IMR-90 (cell line): ENCODE measurements at regions not wholly inside any gene's neighbourhood (a gene's known extent, or its start where the extent isn't known, plus 50 kb on each side); places are given as distances from the start of the nearest gene placed in this dataset.

ENCODE experiments used
- ATAC-seq: fragments of 200-7000 bp; cut with Tn5 transposase; 2 replicates; pipeline ENCODE4 v1.9.1; 2020; ENCODE audit warnings: low read depth, mild to moderate bottlenecking, moderate library complexity
- BruUV-seq: library from RNA; stranded (reverse); fragments of 400-500 nt; replicated peaks from 2 replicates; lab custom pipeline; 2021; lab: Mats Ljungman, UMichigan
- CTCF ChIA-PET: fragments of 300-600 bp; formaldehyde crosslinking; extraction: SDS; loops from one replicate; lab custom pipeline; 2021; ENCODE audit warnings: antibody characterized with exemption; lab: Yijun Ruan, JAX
- POLR2A ChIA-PET: fragments of 300-600 bp; sonication (Branson Sonifier 250); formaldehyde crosslinking; loops from one replicate; lab custom pipeline; 2022; ENCODE audit warnings: antibody characterized with exemption; ENCODE audit not compliant: unreplicated experiment; lab: Charles Lee
- DNase-seq: peaks from one replicate; pipeline ENCODE4 v3.0.0; 2013
- H2AFZ ChIP-seq: replicated peaks from 2 replicates; pipeline ENCODE3; 2013; ENCODE audit warnings: low read length, mild to moderate bottlenecking; ENCODE audit not compliant: poor library complexity
- H2AK5ac ChIP-seq: 2 replicates; pipeline ENCODE4 v1.6.1; 2013; ENCODE audit warnings: low read depth, low read length, inconsistent platforms
- H2AK9ac ChIP-seq: replicated peaks from 2 replicates; pipeline ENCODE3; 2013; ENCODE audit warnings: mild to moderate bottlenecking, low read depth, low read length, moderate library complexity; ENCODE audit not compliant: poor library complexity
- H2BK120ac ChIP-seq: 2 replicates; pipeline ENCODE4 v1.6.1; 2013; ENCODE audit warnings: low read depth, low read length, inconsistent platforms
- H2BK15ac ChIP-seq: 3 replicates; pipeline ENCODE4 v1.6.1; 2013; ENCODE audit warnings: low read depth, low read length, inconsistent platforms
- H2BK20ac ChIP-seq: 2 replicates; pipeline ENCODE4 v1.6.1; 2013; ENCODE audit warnings: low read depth, mild to moderate bottlenecking, inconsistent platforms, low read length, moderate library complexity
- H2BK5ac ChIP-seq: 2 replicates; pipeline ENCODE4 v1.6.1; 2013; ENCODE audit warnings: mild to moderate bottlenecking, low read depth, low read length, inconsistent platforms; ENCODE audit not compliant: poor library complexity, severe bottlenecking
- H3K14ac ChIP-seq: replicated peaks from 2 replicates; pipeline ENCODE4 v1.6.1; 2013; ENCODE audit warnings: low read depth, low read length, inconsistent platforms
- H3K18ac ChIP-seq: 2 replicates; pipeline ENCODE4 v1.6.1; 2013; ENCODE audit warnings: low read depth, low read length, control low read depth
- H3K23ac ChIP-seq: 2 replicates; pipeline ENCODE4 v1.6.1; 2013; ENCODE audit warnings: low read depth, low read length, inconsistent platforms
- H3K27ac ChIP-seq: 2 replicates; pipeline ENCODE4 v1.5.1; 2013; ENCODE audit warnings: mild to moderate bottlenecking, control low read depth, low read length; ENCODE audit not compliant: insufficient read depth
- H3K27me3 ChIP-seq: 2 replicates; pipeline ENCODE4 v1.6.1; 2013; ENCODE audit warnings: low read length; ENCODE audit not compliant: control insufficient read depth, insufficient read depth
- H3K36me3 ChIP-seq: 2 replicates; pipeline ENCODE4 v1.6.1; 2013; ENCODE audit warnings: low read length, mixed read lengths; ENCODE audit not compliant: control insufficient read depth, insufficient read depth
- H3K4ac ChIP-seq: 2 replicates; pipeline ENCODE4 v1.6.1; 2013; ENCODE audit warnings: low read depth, low read length, inconsistent platforms
- H3K4me1 ChIP-seq: 2 replicates; pipeline ENCODE4 v1.6.1; 2013; ENCODE audit warnings: low read length, mixed read lengths; ENCODE audit not compliant: control insufficient read depth, insufficient read depth
- H3K4me2 ChIP-seq: 2 replicates; pipeline ENCODE4 v1.6.1; 2013; ENCODE audit warnings: low read depth, mild to moderate bottlenecking, control low read depth, low read length, moderate library complexity
- H3K4me3 ChIP-seq: 2 replicates; pipeline ENCODE4 v1.5.1; 2013; ENCODE audit warnings: low read depth, mild to moderate bottlenecking, control low read depth, low read length, moderate library complexity; ENCODE audit not compliant: insufficient read depth
- H3K56ac ChIP-seq: 2 replicates; pipeline ENCODE4 v1.6.1; 2013; ENCODE audit warnings: low read length, inconsistent platforms; ENCODE audit not compliant: insufficient read depth; ENCODE audit errors: extremely low read depth
- H3K79me1 ChIP-seq, 2 experiments: 2 replicates each; pipeline ENCODE4 v1.6.1; 2013; ENCODE audit warnings: low read length in 2 of 2, inconsistent platforms in 1 of 2, low read depth in 1 of 2
- H3K9ac ChIP-seq: 2 replicates; pipeline ENCODE4 v1.6.1; 2013; ENCODE audit warnings: low read depth, low read length, control low read depth
- H3K9me1 ChIP-seq: 2 replicates; pipeline ENCODE4 v1.6.1; 2013; ENCODE audit warnings: low read length, inconsistent platforms; ENCODE audit not compliant: insufficient read depth
- H3K9me3 ChIP-seq: 2 replicates; pipeline ENCODE4 v1.6.1; 2013; ENCODE audit warnings: low read length; ENCODE audit not compliant: control insufficient read depth, insufficient read depth
- H4K20me1 ChIP-seq: 2 replicates; pipeline ENCODE4 v1.6.1; 2013; ENCODE audit warnings: low read length, inconsistent platforms; ENCODE audit not compliant: insufficient read depth
- H4K5ac ChIP-seq: 2 replicates; pipeline ENCODE4 v1.6.1; 2013; ENCODE audit warnings: mild to moderate bottlenecking, low read depth, low read length, control low read depth
- H4K8ac ChIP-seq, 2 experiments: 2 replicates each; pipeline ENCODE4 v1.6.1; 2013; ENCODE audit warnings: low read depth in 2 of 2, low read length in 2 of 2, control low read depth in 1 of 2, inconsistent platforms in 1 of 2
- H4K91ac ChIP-seq: 2 replicates; pipeline ENCODE4 v1.6.1; 2013; ENCODE audit warnings: low read depth, low read length, inconsistent platforms; ENCODE audit not compliant: insufficient read depth
- BHLHE40 ChIP-seq: fragments of 150-350 bp; IDR thresholded peaks from 2 replicates; pipeline ENCODE4 v1.6.1; 2016; ENCODE audit warnings: mild to moderate bottlenecking, low read depth, low read length
- CEBPB ChIP-seq: IDR thresholded peaks from 2 replicates; pipeline ENCODE4 v1.6.1; 2012; ENCODE audit warnings: low read depth, low read length, improper control_type of control experiment
- CHD1 ChIP-seq: IDR thresholded peaks from 2 replicates; pipeline ENCODE4 v1.6.1; 2012; ENCODE audit warnings: low read depth, low read length, improper control_type of control experiment
- ELK1 ChIP-seq: fragments of 150-350 bp; IDR thresholded peaks from 2 replicates; pipeline ENCODE4 v1.6.1; 2016; ENCODE audit warnings: low read depth, mild to moderate bottlenecking, low read length, moderate library complexity, borderline replicate concordance
- FOS ChIP-seq: fragments of 150-350 bp; IDR thresholded peaks from 2 replicates; pipeline ENCODE4 v1.6.1; 2016; ENCODE audit warnings: low read depth, low read length
- MAFK ChIP-seq: IDR thresholded peaks from 2 replicates; pipeline ENCODE4 v1.6.1; 2012; ENCODE audit warnings: low read depth, low read length, improper control_type of control experiment
- MAZ ChIP-seq: IDR thresholded peaks from 2 replicates; pipeline ENCODE4 v1.6.1; 2012; ENCODE audit warnings: low read depth, mild to moderate bottlenecking, low read length, improper control_type of control experiment, moderate library complexity, borderline replicate concordance
- MXI1 ChIP-seq: IDR thresholded peaks from 2 replicates; pipeline ENCODE4 v1.6.1; 2012; ENCODE audit warnings: low read depth, mild to moderate bottlenecking, low read length, moderate library complexity, borderline replicate concordance
- NFE2L2 ChIP-seq: fragments of 150-350 bp; IDR thresholded peaks from 2 replicates; pipeline ENCODE4 v1.6.1; 2016; ENCODE audit warnings: low read depth, mild to moderate bottlenecking, low read length
- POLR2A ChIP-seq: IDR thresholded peaks from 2 replicates; pipeline ENCODE4 v1.6.1; 2012; ENCODE audit warnings: mild to moderate bottlenecking, low read depth, low read length
- RAD21 ChIP-seq: IDR thresholded peaks from 2 replicates; pipeline ENCODE4 v1.6.1; 2012; ENCODE audit warnings: low read length, improper control_type of control experiment
- RCOR1 ChIP-seq: IDR thresholded peaks from 2 replicates; pipeline ENCODE4 v1.6.1; 2012; ENCODE audit warnings: mild to moderate bottlenecking, low read length, improper control_type of control experiment; ENCODE audit not compliant: insufficient replicate concordance
- RFX5 ChIP-seq: IDR thresholded peaks from 2 replicates; pipeline ENCODE4 v1.8.0; 2012; ENCODE audit warnings: low read depth, mild to moderate bottlenecking, low read length, moderate library complexity
- SMC3 ChIP-seq: fragments of 150-350 bp; IDR thresholded peaks from 2 replicates; pipeline ENCODE4 v1.6.1; 2016; ENCODE audit warnings: low read depth, mild to moderate bottlenecking, antibody characterized with exemption, low read length, moderate library complexity
- USF2 ChIP-seq: fragments of 150-350 bp; IDR thresholded peaks from 2 replicates; pipeline ENCODE4 v1.6.1; 2017; ENCODE audit warnings: mild to moderate bottlenecking, antibody characterized with exemption, low read length, low read depth
- WGBS, 2 experiments: methylation state at CpG; one replicate each; pipeline versions ENCODE4 v1.1.5 to v1.1.7; 2013; ENCODE audit warnings: missing lambda C conversion rate in 2 of 2; ENCODE audit not compliant: insufficient read length in 1 of 2; ENCODE audit errors: extremely low coverage in 2 of 2; 5-methylcytosine and 5-hydroxymethylcytosine counted together
- dilution Hi-C: fragments of 300-500 bp; cut with HindIII; formaldehyde crosslinking; loops from one replicate; pipeline ENCODE4 v1.14.3; 2018; ENCODE audit warnings: low sequenced_read_pairs; ENCODE audit not compliant: unreplicated experiment
- in situ Hi-C: fragments of 300-500 bp; cut with MboI; formaldehyde crosslinking; loops from 3 replicates; pipeline ENCODE4 v1.14.3; 2019; ENCODE audit warnings: low sequenced_read_pairs, inconsistent platforms, mixed read lengths
- intact Hi-C: fragments of 100-400 bp; cut with micrococcal nuclease; formaldehyde crosslinking; loops from 2 replicates; pipeline ENCODE4 v1.10.0; 2022
- TF ChIP-seq, protein P1 (sequence below): conservative IDR thresholded peaks from 2 replicates; pipeline ENCODE4 v1.5.1; 2012; ENCODE audit warnings: mild to moderate bottlenecking, low read depth, low read length, improper control_type of control experiment

- no peak overlapping the region for H3K4me2 ChIP-seq
- 0 out of 2 replicates have a peak, but pooled peaks cover under 1% of the 10 kb centered on the region for H3K4me1 ChIP-seq
- no peak overlapping the region for H3K14ac ChIP-seq
- ChIA-PET POLR2A (no interaction called here), CTCF (interaction anchor here (0.9 kb wide), 1 partner anchor 24 kb away, joined by 4 read pairs; no protein-coding TSS in a partner anchor)
- H2BK20ac ChIP-seq, result no peak overlapping the region
- no peak overlapping the region for H3K18ac ChIP-seq
- H3K9me3 ChIP-seq, result no peaks in the 10 kb centered on the region
- no peaks in the 10 kb centered on the region for H4K20me1 ChIP-seq
- intact Hi-C loops, result no loop called here
- H3K79me1 ChIP-seq, result no peaks in the 10 kb centered on the region
- no peak overlapping the region for H4K91ac ChIP-seq
- BruUV-seq, result no TSS peak
- H3K27me3 ChIP-seq, result no peaks in the 10 kb centered on the region
- in situ Hi-C loops, result no loop called here
- H2AFZ ChIP-seq, result no peak overlapping the region
- 71% methylated on average over 4 of the region's 8 CpGs; no CpG with 5 or more reads in 1 of the 2 experiments for WGBS, 2 experiments
- H2BK5ac ChIP-seq, result no peak overlapping the region
- no peak overlapping the region for H2AK9ac ChIP-seq
- ATAC-seq, result no peak
- no peaks in the 10 kb centered on the region; the same call in 1 of the 2 replicates for H3K9me1 ChIP-seq
- no peak overlapping the region for H2AK5ac ChIP-seq
- H4K5ac ChIP-seq, result no peak overlapping the region
- no peak overlapping the region for H3K4me3 ChIP-seq
- no peaks in the 10 kb centered on the region for H3K36me3 ChIP-seq
- no peak overlapping the region for H2BK120ac ChIP-seq
- H3K9ac ChIP-seq, result no peak overlapping the region
- no peak overlapping the region for H4K8ac ChIP-seq
- H3K56ac ChIP-seq, result no peak overlapping the region
- H2BK15ac ChIP-seq, result no peak overlapping the region
- dilution Hi-C loops, result no loop called here
- H3K27ac ChIP-seq, result no peak overlapping the region
- TF ChIP-seq MAFK, result no peak
- no peak for TF ChIP-seq RCOR1
- no peak for TF ChIP-seq MXI1
- TF ChIP-seq NFE2L2, result no peak
- TF ChIP-seq RFX5, result no peak
- no peak for TF ChIP-seq FOS
- TF ChIP-seq BHLHE40, result no peak
- TF ChIP-seq RAD21, result no peak
- no peak for TF ChIP-seq SMC3
- TF ChIP-seq POLR2A, result no peak
- no peak for TF ChIP-seq CEBPB
- TF ChIP-seq, protein P1, sequence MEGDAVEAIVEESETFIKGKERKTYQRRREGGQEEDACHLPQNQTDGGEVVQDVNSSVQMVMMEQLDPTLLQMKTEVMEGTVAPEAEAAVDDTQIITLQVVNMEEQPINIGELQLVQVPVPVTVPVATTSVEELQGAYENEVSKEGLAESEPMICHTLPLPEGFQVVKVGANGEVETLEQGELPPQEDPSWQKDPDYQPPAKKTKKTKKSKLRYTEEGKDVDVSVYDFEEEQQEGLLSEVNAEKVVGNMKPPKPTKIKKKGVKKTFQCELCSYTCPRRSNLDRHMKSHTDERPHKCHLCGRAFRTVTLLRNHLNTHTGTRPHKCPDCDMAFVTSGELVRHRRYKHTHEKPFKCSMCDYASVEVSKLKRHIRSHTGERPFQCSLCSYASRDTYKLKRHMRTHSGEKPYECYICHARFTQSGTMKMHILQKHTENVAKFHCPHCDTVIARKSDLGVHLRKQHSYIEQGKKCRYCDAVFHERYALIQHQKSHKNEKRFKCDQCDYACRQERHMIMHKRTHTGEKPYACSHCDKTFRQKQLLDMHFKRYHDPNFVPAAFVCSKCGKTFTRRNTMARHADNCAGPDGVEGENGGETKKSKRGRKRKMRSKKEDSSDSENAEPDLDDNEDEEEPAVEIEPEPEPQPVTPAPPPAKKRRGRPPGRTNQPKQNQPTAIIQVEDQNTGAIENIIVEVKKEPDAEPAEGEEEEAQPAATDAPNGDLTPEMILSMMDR, result no peak
- TF ChIP-seq USF2, result no peak
- TF ChIP-seq ELK1, result no peak
- TF ChIP-seq CHD1, result no peak
- no peak for TF ChIP-seq MAZ
- H3K23ac ChIP-seq, result no peak overlapping the region
- H3K4ac ChIP-seq, result no peak overlapping the region
- DNase-seq, result no peak
Measured at GRCh38 chr20:47413189-47413588, 56.7 kb upstream of the ZMYND8 start.
